ENCODE measurements at regions not wholly inside any gene's neighbourhood (a gene's known extent, or its start where the extent isn't known, plus 50 kb on each side); places are given as distances from the start of the nearest gene placed in this dataset.

DNA sequence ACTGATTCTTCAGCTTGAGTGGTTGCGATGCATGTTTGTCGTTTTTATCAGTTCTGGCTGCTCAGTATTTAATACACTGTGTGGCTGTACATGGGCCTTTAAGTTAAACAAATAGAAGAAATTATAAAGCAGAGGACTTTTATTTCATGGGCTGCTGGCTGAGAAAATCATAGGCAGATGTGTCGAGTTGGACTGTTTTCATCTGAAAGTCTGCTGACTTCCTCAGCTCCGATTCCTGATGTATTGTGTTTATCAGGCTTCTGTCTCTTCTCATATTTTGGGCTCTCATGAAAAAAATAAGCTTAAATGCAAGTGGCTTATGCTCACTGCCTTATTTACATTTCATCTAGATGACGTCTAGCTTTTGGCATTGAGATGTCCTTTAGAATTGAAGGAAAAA lies 129.5 kb upstream of the GGTLC1 start:
- no peak for TF ChIP-seq POLR3A (IDR thresholded peaks at IDR 0.05; ENCODE audit: borderline replicate concordance, extremely low read depth, insufficient read depth, insufficient read length)
- TF ChIP-seq TAF1 (IDR thresholded peaks at IDR 0.05; ENCODE audit: control insufficient read depth, extremely low read depth, insufficient read depth, low read length, severe bottlenecking) = no peak
- no peak for TF ChIP-seq TARDBP (IDR thresholded peaks at IDR 0.05)
- TF ChIP-seq, protein P1, sequence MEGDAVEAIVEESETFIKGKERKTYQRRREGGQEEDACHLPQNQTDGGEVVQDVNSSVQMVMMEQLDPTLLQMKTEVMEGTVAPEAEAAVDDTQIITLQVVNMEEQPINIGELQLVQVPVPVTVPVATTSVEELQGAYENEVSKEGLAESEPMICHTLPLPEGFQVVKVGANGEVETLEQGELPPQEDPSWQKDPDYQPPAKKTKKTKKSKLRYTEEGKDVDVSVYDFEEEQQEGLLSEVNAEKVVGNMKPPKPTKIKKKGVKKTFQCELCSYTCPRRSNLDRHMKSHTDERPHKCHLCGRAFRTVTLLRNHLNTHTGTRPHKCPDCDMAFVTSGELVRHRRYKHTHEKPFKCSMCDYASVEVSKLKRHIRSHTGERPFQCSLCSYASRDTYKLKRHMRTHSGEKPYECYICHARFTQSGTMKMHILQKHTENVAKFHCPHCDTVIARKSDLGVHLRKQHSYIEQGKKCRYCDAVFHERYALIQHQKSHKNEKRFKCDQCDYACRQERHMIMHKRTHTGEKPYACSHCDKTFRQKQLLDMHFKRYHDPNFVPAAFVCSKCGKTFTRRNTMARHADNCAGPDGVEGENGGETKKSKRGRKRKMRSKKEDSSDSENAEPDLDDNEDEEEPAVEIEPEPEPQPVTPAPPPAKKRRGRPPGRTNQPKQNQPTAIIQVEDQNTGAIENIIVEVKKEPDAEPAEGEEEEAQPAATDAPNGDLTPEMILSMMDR (IDR thresholded peaks at IDR 0.05 in 2 of 3, conservative IDR thresholded peaks at IDR 0.05 in 1 of 3; ENCODE audit: insufficient read depth in 2 of 3, low read depth in 1 of 3, low read length in 3 of 3) = no peak
- TF ChIP-seq, protein P2, sequence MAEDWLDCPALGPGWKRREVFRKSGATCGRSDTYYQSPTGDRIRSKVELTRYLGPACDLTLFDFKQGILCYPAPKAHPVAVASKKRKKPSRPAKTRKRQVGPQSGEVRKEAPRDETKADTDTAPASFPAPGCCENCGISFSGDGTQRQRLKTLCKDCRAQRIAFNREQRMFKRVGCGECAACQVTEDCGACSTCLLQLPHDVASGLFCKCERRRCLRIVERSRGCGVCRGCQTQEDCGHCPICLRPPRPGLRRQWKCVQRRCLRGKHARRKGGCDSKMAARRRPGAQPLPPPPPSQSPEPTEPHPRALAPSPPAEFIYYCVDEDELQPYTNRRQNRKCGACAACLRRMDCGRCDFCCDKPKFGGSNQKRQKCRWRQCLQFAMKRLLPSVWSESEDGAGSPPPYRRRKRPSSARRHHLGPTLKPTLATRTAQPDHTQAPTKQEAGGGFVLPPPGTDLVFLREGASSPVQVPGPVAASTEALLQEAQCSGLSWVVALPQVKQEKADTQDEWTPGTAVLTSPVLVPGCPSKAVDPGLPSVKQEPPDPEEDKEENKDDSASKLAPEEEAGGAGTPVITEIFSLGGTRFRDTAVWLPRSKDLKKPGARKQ (CRISPR knock-in tag; IDR thresholded peaks at IDR 0.05) = no peak
- TF ChIP-seq CHD4 (IDR thresholded peaks at IDR 0.05; ENCODE audit: insufficient read depth, insufficient replicate concordance, low read depth, low read length, poor library complexity, severe bottlenecking) = no peak
- no peak for TF ChIP-seq ZNF589 (CRISPR knock-in tag; IDR thresholded peaks at IDR 0.05; ENCODE audit: low read depth)
- TF ChIP-seq, protein P3, sequence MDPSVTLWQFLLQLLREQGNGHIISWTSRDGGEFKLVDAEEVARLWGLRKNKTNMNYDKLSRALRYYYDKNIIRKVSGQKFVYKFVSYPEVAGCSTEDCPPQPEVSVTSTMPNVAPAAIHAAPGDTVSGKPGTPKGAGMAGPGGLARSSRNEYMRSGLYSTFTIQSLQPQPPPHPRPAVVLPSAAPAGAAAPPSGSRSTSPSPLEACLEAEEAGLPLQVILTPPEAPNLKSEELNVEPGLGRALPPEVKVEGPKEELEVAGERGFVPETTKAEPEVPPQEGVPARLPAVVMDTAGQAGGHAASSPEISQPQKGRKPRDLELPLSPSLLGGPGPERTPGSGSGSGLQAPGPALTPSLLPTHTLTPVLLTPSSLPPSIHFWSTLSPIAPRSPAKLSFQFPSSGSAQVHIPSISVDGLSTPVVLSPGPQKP (CRISPR knock-in tag; IDR thresholded peaks at IDR 0.05) = no peak
- no peak for TF ChIP-seq CBX3 (IDR thresholded peaks at IDR 0.05; ENCODE audit: borderline replicate concordance in 1 of 2, low read length in 2 of 2)
- TF ChIP-seq ZBTB7A (IDR thresholded peaks at IDR 0.05; ENCODE audit: borderline replicate concordance, control insufficient read depth, low read depth, low read length) = no peak
- TF ChIP-seq POLR2A (conservative IDR thresholded peaks at IDR 0.05) = no peak
- no peak for TF ChIP-seq SOX6 (IDR thresholded peaks at IDR 0.05)
- TF ChIP-seq NCOA1 (IDR thresholded peaks at IDR 0.05; ENCODE audit: low read depth) = no peak
- no peak for TF ChIP-seq MEIS2 (IDR thresholded peaks at IDR 0.05; ENCODE audit: partially characterized antibody)

Measured in K562 (cell line).